CD14-positive monocyte (primary cell): ENCODE measurements at regions not wholly inside any gene's neighbourhood (a gene's known extent, or its start where the extent isn't known, plus 50 kb on each side); places are given as distances from the start of the nearest gene placed in this dataset.
A peak's percentile ranks its signal among the peaks of the same experiment; 100 is the strongest.

Experiments used
- DNase-seq, 3 donors: peaks; one replicate each; pipeline ENCODE4 v3.0.0-alpha.2; 2011 to 2022
- H2AFZ ChIP-seq: 2 replicates; pipeline ENCODE4 v1.6.0; 2012; ENCODE audit warnings: mild to moderate bottlenecking, low read depth, low read length, inconsistent platforms; ENCODE audit not compliant: insufficient read depth, poor library complexity, severe bottlenecking
- H3K27ac ChIP-seq, 2 donors: 1 replicate in 1 of 2; 2 replicates in 1 of 2; pipeline ENCODE4 v1.5.1; 2012 to 2013; ENCODE audit warnings: low read length in 2 of 2, control low read depth in 1 of 2, inconsistent platforms in 1 of 2, low read depth in 1 of 2, mild to moderate bottlenecking in 1 of 2
- H3K27me3 ChIP-seq, 2 donors: one replicate each; pipeline versions ENCODE4 v1.6.0 to v1.6.1; 2011 to 2013; ENCODE audit warnings: low read length in 2 of 2; ENCODE audit not compliant: control insufficient read depth in 2 of 2, insufficient read depth in 2 of 2
- H3K36me3 ChIP-seq, 2 donors: replicated peaks in 1 of 2; 1 replicate in 1 of 2; 2 replicates in 1 of 2; pipeline versions ENCODE4 v1.5.1 to v1.6.1; 2012 to 2013; ENCODE audit warnings: low read length in 2 of 2, control low read depth in 1 of 2, inconsistent platforms in 1 of 2, mild to moderate bottlenecking in 1 of 2; ENCODE audit not compliant: insufficient read depth in 2 of 2, control insufficient read depth in 1 of 2
- H3K4me1 ChIP-seq, 2 donors: 1 replicate in 1 of 2; 2 replicates in 1 of 2; pipeline versions ENCODE4 v1.5.1 to v1.6.1; 2012 to 2013; ENCODE audit warnings: low read length in 2 of 2, control low read depth in 1 of 2, inconsistent platforms in 1 of 2, mild to moderate bottlenecking in 1 of 2, moderate library complexity in 1 of 2; ENCODE audit not compliant: insufficient read depth in 2 of 2, control insufficient read depth in 1 of 2
- H3K4me2 ChIP-seq: replicated peaks from 2 replicates; pipeline ENCODE3; 2012; ENCODE audit warnings: low read length, moderate library complexity, mild to moderate bottlenecking; ENCODE audit not compliant: poor library complexity, severe bottlenecking; ENCODE audit errors: extremely low read depth
- H3K4me3 ChIP-seq, 3 experiments: fragments of 200-600 bp in 1 of 3; sonication (generic) in 1 of 3; replicated peaks in 1 of 3; 1 replicate in 2 of 3; 2 replicates in 1 of 3; pipeline ENCODE4 v1.5.1; 2011 to 2013; ENCODE audit warnings: low read length in 3 of 3, mild to moderate bottlenecking in 3 of 3, control low read depth in 2 of 3, low read depth in 2 of 3, inconsistent platforms in 1 of 3, moderate library complexity in 1 of 3
- H3K79me2 ChIP-seq: 2 replicates; pipeline ENCODE4 v1.6.0; 2012; ENCODE audit warnings: mild to moderate bottlenecking, control low read depth, inconsistent platforms, low read length, moderate library complexity; ENCODE audit not compliant: insufficient read depth
- H3K9ac ChIP-seq: 2 replicates; pipeline ENCODE4 v1.6.0; 2017; ENCODE audit warnings: low read length, mild to moderate bottlenecking; ENCODE audit not compliant: insufficient read depth, poor library complexity, severe bottlenecking
- H3K9me3 ChIP-seq, 2 donors: replicated peaks in 1 of 2; 1 replicate in 1 of 2; 2 replicates in 1 of 2; pipeline versions ENCODE4 v1.5.1 to v1.6.1; 2012 to 2013; ENCODE audit warnings: low read length in 2 of 2, control low read depth in 1 of 2; ENCODE audit not compliant: control insufficient read depth in 1 of 2, insufficient read depth in 1 of 2
- H4K20me1 ChIP-seq: 2 replicates; pipeline ENCODE4 v1.6.0; 2012; ENCODE audit warnings: mild to moderate bottlenecking, low read length, control low read depth, moderate library complexity; ENCODE audit not compliant: insufficient read depth
- H3K27ac Mint-ChIP-seq, 7 donors: one replicate each; pipeline ENCODE4 v1.8.0; 2020; ENCODE audit warnings: mild to moderate bottlenecking in 7 of 7, mixed read lengths in 7 of 7, moderate library complexity in 6 of 7, inconsistent platforms in 2 of 7
- H3K27me3 Mint-ChIP-seq, 3 donors: one replicate each; pipeline ENCODE4 v1.8.0; 2021 to 2022; ENCODE audit warnings: low read depth in 3 of 3, mild to moderate bottlenecking in 3 of 3, mixed read lengths in 3 of 3, moderate library complexity in 3 of 3, inconsistent platforms in 1 of 3
- H3K36me3 Mint-ChIP-seq, 2 donors: one replicate each; pipeline ENCODE4 v1.8.0; 2020; ENCODE audit warnings: mixed read lengths in 2 of 2, inconsistent platforms in 1 of 2, mild to moderate bottlenecking in 1 of 2
- H3K4me1 Mint-ChIP-seq: one replicate; pipeline ENCODE4 v1.8.0; 2020; ENCODE audit warnings: mild to moderate bottlenecking, mixed read lengths
- H3K4me3 Mint-ChIP-seq, 2 donors: one replicate each; pipeline ENCODE4 v1.8.0; 2020; ENCODE audit warnings: mild to moderate bottlenecking in 2 of 2, mixed read lengths in 2 of 2, moderate library complexity in 1 of 2
- H3K9me3 Mint-ChIP-seq, 7 donors: one replicate each; pipeline ENCODE4 v1.8.0; 2020 to 2022; ENCODE audit warnings: mixed read lengths in 7 of 7, mild to moderate bottlenecking in 6 of 7, moderate library complexity in 6 of 7, inconsistent platforms in 2 of 7
- CTCF ChIP-seq: fragments of 200-600 bp; IDR thresholded peaks from one replicate; pipeline ENCODE4 v1.8.0; 2022; ENCODE audit warnings: antibody characterized with exemption, mild to moderate bottlenecking
- WGBS: methylation state at CpG from one replicate; pipeline ENCODE4 v1.1.5; 2013; ENCODE audit warnings: missing lambda C conversion rate; ENCODE audit not compliant: insufficient coverage; 5-methylcytosine and 5-hydroxymethylcytosine counted together
- intact Hi-C, 2 donors: fragments of 100-400 bp; cut with micrococcal nuclease; formaldehyde crosslinking; loops; one replicate each; pipeline versions ENCODE4 v1.15.0 to v1.15.1; 2023

- Histone ChIP-seq H3K9me3 (no peaks in the 10 kb centered on the region), H3K27ac (no peak overlapping the region), H3K4me1 (no peaks in the 10 kb centered on the region), H3K9ac (no peak overlapping the region), H3K79me2 (no peaks in the 10 kb centered on the region), H2AFZ (no peak overlapping the region), H3K4me3 (no peak overlapping the region), H3K36me3 (no peaks in the 10 kb centered on the region), H3K4me2 (no peak overlapping the region), H4K20me1 (no peaks in the 10 kb centered on the region), H3K27me3 (no peaks in the 10 kb centered on the region)
- Mint-ChIP-seq H3K4me3 (no peak overlapping the region), H3K27me3 (peaks cover 0 to 2% (median 1%) of the 10 kb centered on the region in 3 donors), H3K36me3 (no peaks in the 10 kb centered on the region), H3K9me3 (peaks cover 0 to 6% (median 4%) of the 10 kb centered on the region in 7 donors), H3K4me1 (no peaks in the 10 kb centered on the region), H3K27ac (peak overlapping the region in 1 of 7 donors; percentile 1)
- TF ChIP-seq CTCF = no peak
- no peak for DNase-seq
- intact Hi-C loops = no loop called here
- 100% methylated on average over 1 of the region's 3 CpGs for WGBS
These were observed 211.8 kb upstream of the ARL4C start for GRCh38 chr2:234708717-234709116.

GRCh38 chr2:234708091-234708683, 211.3 kb upstream of the ARL4C start:
- H3K4me3 Mint-ChIP-seq = no peak overlapping the region
- no peak for TF ChIP-seq CTCF
- no peaks in the 10 kb centered on the region for H3K36me3 Mint-ChIP-seq
- no peaks in the 10 kb centered on the region for H3K4me1 Mint-ChIP-seq
- Histone ChIP-seq H3K4me2 (no peak overlapping the region), H3K4me3 (no peak overlapping the region), H3K36me3 (no peaks in the 10 kb centered on the region), H3K79me2 (no peaks in the 10 kb centered on the region), H3K4me1 (no peaks in the 10 kb centered on the region), H3K27ac (no peak overlapping the region), H4K20me1 (no peaks in the 10 kb centered on the region), H3K9me3 (no peaks in the 10 kb centered on the region), H3K9ac (no peak overlapping the region), H2AFZ (no peak overlapping the region), H3K27me3 (no peaks in the 10 kb centered on the region)
- intact Hi-C loops = no loop called here
- no peak for DNase-seq
- H3K9me3 Mint-ChIP-seq = peaks cover 0 to 6% (median 4%) of the 10 kb centered on the region in 7 donors
- WGBS = 49% methylated on average over 5 of the region's 10 CpGs
- H3K27me3 Mint-ChIP-seq = peaks cover 0 to 2% (median 1%) of the 10 kb centered on the region in 3 donors
- no peak overlapping the region for H3K27ac Mint-ChIP-seq
